CD14-positive monocyte (primary cell): ENCODE measurements at regions not wholly inside any gene's neighbourhood (a gene's known extent, or its start where the extent isn't known, plus 50 kb on each side); places are given as distances from the start of the nearest gene placed in this dataset.

Source experiments
- DNase-seq, 3 donors: peaks; one replicate each; pipeline ENCODE4 v3.0.0-alpha.2; 2011 to 2022
- H2AFZ ChIP-seq: 2 replicates; pipeline ENCODE4 v1.6.0; 2012; ENCODE audit warnings: mild to moderate bottlenecking, low read depth, low read length, inconsistent platforms; ENCODE audit not compliant: insufficient read depth, poor library complexity, severe bottlenecking
- H3K27ac ChIP-seq, 2 donors: 1 replicate in 1 of 2; 2 replicates in 1 of 2; pipeline ENCODE4 v1.5.1; 2012 to 2013; ENCODE audit warnings: low read length in 2 of 2, control low read depth in 1 of 2, inconsistent platforms in 1 of 2, low read depth in 1 of 2, mild to moderate bottlenecking in 1 of 2
- H3K27me3 ChIP-seq, 2 donors: one replicate each; pipeline versions ENCODE4 v1.6.0 to v1.6.1; 2011 to 2013; ENCODE audit warnings: low read length in 2 of 2; ENCODE audit not compliant: control insufficient read depth in 2 of 2, insufficient read depth in 2 of 2
- H3K36me3 ChIP-seq, 2 donors: replicated peaks in 1 of 2; 1 replicate in 1 of 2; 2 replicates in 1 of 2; pipeline versions ENCODE4 v1.5.1 to v1.6.1; 2012 to 2013; ENCODE audit warnings: low read length in 2 of 2, control low read depth in 1 of 2, inconsistent platforms in 1 of 2, mild to moderate bottlenecking in 1 of 2; ENCODE audit not compliant: insufficient read depth in 2 of 2, control insufficient read depth in 1 of 2
- H3K4me1 ChIP-seq, 2 donors: 1 replicate in 1 of 2; 2 replicates in 1 of 2; pipeline versions ENCODE4 v1.5.1 to v1.6.1; 2012 to 2013; ENCODE audit warnings: low read length in 2 of 2, control low read depth in 1 of 2, inconsistent platforms in 1 of 2, mild to moderate bottlenecking in 1 of 2, moderate library complexity in 1 of 2; ENCODE audit not compliant: insufficient read depth in 2 of 2, control insufficient read depth in 1 of 2
- H3K4me2 ChIP-seq: replicated peaks from 2 replicates; pipeline ENCODE3; 2012; ENCODE audit warnings: low read length, moderate library complexity, mild to moderate bottlenecking; ENCODE audit not compliant: poor library complexity, severe bottlenecking; ENCODE audit errors: extremely low read depth
- H3K4me3 ChIP-seq, 3 experiments: fragments of 200-600 bp in 1 of 3; sonication (generic) in 1 of 3; replicated peaks in 1 of 3; 1 replicate in 2 of 3; 2 replicates in 1 of 3; pipeline ENCODE4 v1.5.1; 2011 to 2013; ENCODE audit warnings: low read length in 3 of 3, mild to moderate bottlenecking in 3 of 3, control low read depth in 2 of 3, low read depth in 2 of 3, inconsistent platforms in 1 of 3, moderate library complexity in 1 of 3
- H3K79me2 ChIP-seq: 2 replicates; pipeline ENCODE4 v1.6.0; 2012; ENCODE audit warnings: mild to moderate bottlenecking, control low read depth, inconsistent platforms, low read length, moderate library complexity; ENCODE audit not compliant: insufficient read depth
- H3K9ac ChIP-seq: 2 replicates; pipeline ENCODE4 v1.6.0; 2017; ENCODE audit warnings: low read length, mild to moderate bottlenecking; ENCODE audit not compliant: insufficient read depth, poor library complexity, severe bottlenecking
- H3K9me3 ChIP-seq, 2 donors: replicated peaks in 1 of 2; 1 replicate in 1 of 2; 2 replicates in 1 of 2; pipeline versions ENCODE4 v1.5.1 to v1.6.1; 2012 to 2013; ENCODE audit warnings: low read length in 2 of 2, control low read depth in 1 of 2; ENCODE audit not compliant: control insufficient read depth in 1 of 2, insufficient read depth in 1 of 2
- H4K20me1 ChIP-seq: 2 replicates; pipeline ENCODE4 v1.6.0; 2012; ENCODE audit warnings: mild to moderate bottlenecking, low read length, control low read depth, moderate library complexity; ENCODE audit not compliant: insufficient read depth
- H3K27ac Mint-ChIP-seq, 7 donors: one replicate each; pipeline ENCODE4 v1.8.0; 2020; ENCODE audit warnings: mild to moderate bottlenecking in 7 of 7, mixed read lengths in 7 of 7, moderate library complexity in 6 of 7, inconsistent platforms in 2 of 7
- H3K27me3 Mint-ChIP-seq, 3 donors: one replicate each; pipeline ENCODE4 v1.8.0; 2021 to 2022; ENCODE audit warnings: low read depth in 3 of 3, mild to moderate bottlenecking in 3 of 3, mixed read lengths in 3 of 3, moderate library complexity in 3 of 3, inconsistent platforms in 1 of 3
- H3K36me3 Mint-ChIP-seq, 2 donors: one replicate each; pipeline ENCODE4 v1.8.0; 2020; ENCODE audit warnings: mixed read lengths in 2 of 2, inconsistent platforms in 1 of 2, mild to moderate bottlenecking in 1 of 2
- H3K4me1 Mint-ChIP-seq: one replicate; pipeline ENCODE4 v1.8.0; 2020; ENCODE audit warnings: mild to moderate bottlenecking, mixed read lengths
- H3K4me3 Mint-ChIP-seq, 2 donors: one replicate each; pipeline ENCODE4 v1.8.0; 2020; ENCODE audit warnings: mild to moderate bottlenecking in 2 of 2, mixed read lengths in 2 of 2, moderate library complexity in 1 of 2
- H3K9me3 Mint-ChIP-seq, 7 donors: one replicate each; pipeline ENCODE4 v1.8.0; 2020 to 2022; ENCODE audit warnings: mixed read lengths in 7 of 7, mild to moderate bottlenecking in 6 of 7, moderate library complexity in 6 of 7, inconsistent platforms in 2 of 7
- WGBS: methylation state at CpG from one replicate; pipeline ENCODE4 v1.1.5; 2013; ENCODE audit warnings: missing lambda C conversion rate; ENCODE audit not compliant: insufficient coverage; 5-methylcytosine and 5-hydroxymethylcytosine counted together
- intact Hi-C, 2 donors: fragments of 100-400 bp; cut with micrococcal nuclease; formaldehyde crosslinking; loops; one replicate each; pipeline versions ENCODE4 v1.15.0 to v1.15.1; 2023
- TF ChIP-seq, protein P1 (sequence below): fragments of 200-600 bp; IDR thresholded peaks from one replicate; pipeline ENCODE4 v1.8.0; 2022; ENCODE audit warnings: antibody characterized with exemption, mild to moderate bottlenecking

DNA sequence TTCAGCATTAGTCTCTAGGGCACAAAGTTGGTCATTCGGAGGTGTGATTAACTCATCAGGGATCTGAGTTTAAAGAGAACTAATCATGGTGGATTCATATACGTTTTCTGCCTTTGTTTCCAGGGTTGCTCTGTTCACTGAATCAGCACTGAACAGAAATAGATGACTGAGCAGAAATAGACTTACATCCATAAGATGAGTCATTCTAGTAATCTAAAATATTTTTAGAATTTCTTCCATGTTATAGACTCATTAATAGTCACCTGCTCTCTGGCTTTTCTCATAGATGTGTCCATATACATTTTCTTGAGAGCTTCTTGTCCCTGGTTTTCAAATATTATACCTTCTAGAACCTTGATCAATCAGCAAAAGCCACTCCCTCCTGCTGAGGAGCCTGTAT lies 837.6 kb upstream of the DPPA4 start:
- TF ChIP-seq, protein P1, sequence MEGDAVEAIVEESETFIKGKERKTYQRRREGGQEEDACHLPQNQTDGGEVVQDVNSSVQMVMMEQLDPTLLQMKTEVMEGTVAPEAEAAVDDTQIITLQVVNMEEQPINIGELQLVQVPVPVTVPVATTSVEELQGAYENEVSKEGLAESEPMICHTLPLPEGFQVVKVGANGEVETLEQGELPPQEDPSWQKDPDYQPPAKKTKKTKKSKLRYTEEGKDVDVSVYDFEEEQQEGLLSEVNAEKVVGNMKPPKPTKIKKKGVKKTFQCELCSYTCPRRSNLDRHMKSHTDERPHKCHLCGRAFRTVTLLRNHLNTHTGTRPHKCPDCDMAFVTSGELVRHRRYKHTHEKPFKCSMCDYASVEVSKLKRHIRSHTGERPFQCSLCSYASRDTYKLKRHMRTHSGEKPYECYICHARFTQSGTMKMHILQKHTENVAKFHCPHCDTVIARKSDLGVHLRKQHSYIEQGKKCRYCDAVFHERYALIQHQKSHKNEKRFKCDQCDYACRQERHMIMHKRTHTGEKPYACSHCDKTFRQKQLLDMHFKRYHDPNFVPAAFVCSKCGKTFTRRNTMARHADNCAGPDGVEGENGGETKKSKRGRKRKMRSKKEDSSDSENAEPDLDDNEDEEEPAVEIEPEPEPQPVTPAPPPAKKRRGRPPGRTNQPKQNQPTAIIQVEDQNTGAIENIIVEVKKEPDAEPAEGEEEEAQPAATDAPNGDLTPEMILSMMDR, result no peak
- Histone ChIP-seq H3K4me3 (no peak overlapping the region), H3K27ac (no peak overlapping the region), H4K20me1 (no peaks in the 10 kb centered on the region), H3K4me2 (no peak overlapping the region), H3K27me3 (no peaks in the 10 kb centered on the region), H3K4me1 (no peaks in the 10 kb centered on the region), H3K9me3 (no peaks in the 10 kb centered on the region), H3K9ac (no peak overlapping the region), H2AFZ (no peak overlapping the region), H3K79me2 (no peaks in the 10 kb centered on the region), H3K36me3 (no peaks in the 10 kb centered on the region)
- H3K36me3 Mint-ChIP-seq, result no peaks in the 10 kb centered on the region
- no peaks in the 10 kb centered on the region for H3K4me1 Mint-ChIP-seq
- H3K27ac Mint-ChIP-seq, result no peak overlapping the region
- intact Hi-C loops, result no loop called here
- peaks cover 0 to under 1% (median 0%) of the 10 kb centered on the region in 7 donors for H3K9me3 Mint-ChIP-seq
- no peaks in the 10 kb centered on the region for H3K27me3 Mint-ChIP-seq
- H3K4me3 Mint-ChIP-seq, result no peak overlapping the region
- no peak for DNase-seq
- 100% methylated on average over 1 of the region's 2 CpGs for WGBS

DNA sequence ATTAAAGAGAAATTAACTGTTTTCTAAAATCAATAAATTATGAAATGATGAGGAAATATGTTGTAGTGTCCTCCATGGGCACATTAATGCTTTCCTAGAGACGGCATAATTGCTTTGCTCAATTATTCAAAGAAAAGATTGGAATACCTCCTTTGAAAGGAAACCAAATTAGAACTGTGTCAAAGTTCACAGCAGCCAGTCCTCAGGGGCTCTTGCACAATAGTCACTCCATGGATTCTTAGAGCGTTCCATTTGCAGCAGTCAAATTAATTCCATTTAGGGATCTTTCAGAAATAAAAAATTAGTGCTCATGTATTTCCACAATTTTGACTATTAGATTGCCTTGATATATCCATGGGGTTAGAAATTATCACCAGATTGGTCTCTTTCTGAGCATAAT lies 841.6 kb upstream of the DPPA4 start:
- Mint-ChIP-seq H3K4me1 (no peaks in the 10 kb centered on the region), H3K9me3 (peaks cover 0 to 3% (median 0%) of the 10 kb centered on the region in 7 donors), H3K4me3 (no peak overlapping the region), H3K27me3 (no peaks in the 10 kb centered on the region), H3K27ac (no peak overlapping the region), H3K36me3 (no peaks in the 10 kb centered on the region)
- Histone ChIP-seq H3K9me3 (no peaks in the 10 kb centered on the region), H3K27ac (no peak overlapping the region), H3K79me2 (no peaks in the 10 kb centered on the region), H3K4me3 (no peak overlapping the region), H3K9ac (no peak overlapping the region), H3K36me3 (no peaks in the 10 kb centered on the region), H3K4me1 (no peaks in the 10 kb centered on the region), H3K4me2 (no peak overlapping the region), H4K20me1 (no peaks in the 10 kb centered on the region), H2AFZ (no peak overlapping the region), H3K27me3 (no peaks in the 10 kb centered on the region)
- no peak for DNase-seq
- TF ChIP-seq, protein P1, result no peak
- WGBS, result no CpG with 5 or more reads among the region's 2 CpGs
- intact Hi-C loops, result no loop called here
